Loucy (cell line): ENCODE measurements at regions not wholly inside any gene's neighbourhood (a gene's known extent, or its start where the extent isn't known, plus 50 kb on each side); places are given as distances from the start of the nearest gene placed in this dataset.
"Not testable (repeated sequence)": the region's sequence is repeated elsewhere in the genome, so short reads cannot be mapped to it uniquely, and the experiment has no call there.

Experiments
- H2AFZ ChIP-seq: fragments of 200-600 bp; sonication (generic); 2 replicates; pipeline ENCODE4 v1.6.0; 2016; ENCODE audit warnings: antibody characterized with exemption, mild to moderate bottlenecking, low read length, moderate library complexity
- H3F3A ChIP-seq: fragments of 200-600 bp; 2 replicates; pipeline ENCODE4 v1.6.0; 2016; ENCODE audit warnings: antibody characterized with exemption, low read depth, mild to moderate bottlenecking
- H3K27me3 ChIP-seq: fragments of 200-600 bp; sonication (generic); 2 replicates; pipeline ENCODE4 v1.6.1; 2014; ENCODE audit warnings: low read length, mild to moderate bottlenecking; ENCODE audit not compliant: insufficient read depth, poor library complexity, severe bottlenecking
- H3K36me3 ChIP-seq: fragments of 200-600 bp; sonication (generic); 2 replicates; pipeline ENCODE4 v1.6.1; 2016; ENCODE audit warnings: low read length; ENCODE audit not compliant: insufficient read depth
- H3K4me1 ChIP-seq: fragments of 200-600 bp; sonication (generic); 2 replicates; pipeline ENCODE4 v1.5.1; 2014; ENCODE audit warnings: low read length, mild to moderate bottlenecking; ENCODE audit not compliant: insufficient read depth, poor library complexity, severe bottlenecking
- H3K4me2 ChIP-seq: fragments of 200-600 bp; sonication (generic); 2 replicates; pipeline ENCODE4 v1.6.0; 2014; ENCODE audit warnings: antibody characterized with exemption, low read length, low read depth, mild to moderate bottlenecking; ENCODE audit not compliant: poor library complexity, severe bottlenecking
- H3K4me3 ChIP-seq: fragments of 200-600 bp; sonication (generic); 2 replicates; pipeline ENCODE4 v1.5.1; 2014; ENCODE audit warnings: low read length, mild to moderate bottlenecking, mixed read lengths; ENCODE audit not compliant: poor library complexity, severe bottlenecking
- H3K79me2 ChIP-seq: fragments of 200-600 bp; sonication (generic); 2 replicates; pipeline ENCODE4 v1.6.1; 2014; ENCODE audit warnings: low read length; ENCODE audit not compliant: insufficient read depth
- H3K9ac ChIP-seq: fragments of 200-600 bp; sonication (generic); 2 replicates; pipeline ENCODE4 v1.6.0; 2014; ENCODE audit warnings: mild to moderate bottlenecking, low read depth, low read length, moderate library complexity; ENCODE audit not compliant: poor library complexity, severe bottlenecking
- H3K9me2 ChIP-seq: fragments of 200-600 bp; sonication (generic); replicated peaks from 2 replicates; pipeline ENCODE4 v1.6.1; 2016; ENCODE audit warnings: low read depth, low read length, mixed read lengths
- H3K9me3 ChIP-seq: fragments of 200-600 bp; sonication (generic); 2 replicates; pipeline ENCODE4 v1.6.1; 2014; ENCODE audit warnings: mild to moderate bottlenecking, antibody characterized with exemption, low read length, low read depth; ENCODE audit not compliant: insufficient read depth
- H4K20me1 ChIP-seq: fragments of 200-600 bp; sonication (generic); 2 replicates; pipeline ENCODE4 v1.6.0; 2014; ENCODE audit warnings: antibody characterized with exemption, low read length, mild to moderate bottlenecking; ENCODE audit not compliant: insufficient read depth, poor library complexity, severe bottlenecking
- EZH2phosphoT487 ChIP-seq: fragments of 200-600 bp; IDR thresholded peaks from 2 replicates; pipeline ENCODE4 v1.6.1; 2018; ENCODE audit warnings: antibody characterized with exemption, mild to moderate bottlenecking, moderate library complexity, borderline replicate concordance
- TF ChIP-seq, protein P1 (sequence below): fragments of 200-600 bp; sonication (generic); conservative IDR thresholded peaks from 2 replicates; pipeline ENCODE4 v1.5.1; 2014; ENCODE audit warnings: mild to moderate bottlenecking, antibody characterized with exemption, low read length

DNA sequence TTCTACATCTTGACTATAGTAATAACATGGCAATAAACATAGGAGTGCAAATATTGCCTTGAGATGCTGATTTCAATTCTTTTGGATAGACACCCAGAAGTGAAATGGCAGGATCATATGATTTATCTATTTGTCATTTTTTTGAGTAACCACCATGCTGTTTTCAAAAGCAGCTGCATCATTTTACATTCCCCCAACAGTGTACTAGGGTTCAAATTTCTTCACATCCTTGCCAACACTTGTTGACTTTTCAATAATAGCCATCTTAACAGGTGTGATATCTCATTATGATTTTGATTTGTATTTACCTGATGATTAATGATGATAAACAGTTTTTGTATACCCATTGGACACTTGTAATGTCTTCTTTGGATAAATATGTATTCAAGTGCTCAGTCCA lies 90.8 kb downstream of the STRADB start:
- no peaks in the 10 kb centered on the region for H3F3A ChIP-seq
- H3K79me2 ChIP-seq, result no peaks in the 10 kb centered on the region
- no peak overlapping the region for H2AFZ ChIP-seq
- TF ChIP-seq, protein P1, sequence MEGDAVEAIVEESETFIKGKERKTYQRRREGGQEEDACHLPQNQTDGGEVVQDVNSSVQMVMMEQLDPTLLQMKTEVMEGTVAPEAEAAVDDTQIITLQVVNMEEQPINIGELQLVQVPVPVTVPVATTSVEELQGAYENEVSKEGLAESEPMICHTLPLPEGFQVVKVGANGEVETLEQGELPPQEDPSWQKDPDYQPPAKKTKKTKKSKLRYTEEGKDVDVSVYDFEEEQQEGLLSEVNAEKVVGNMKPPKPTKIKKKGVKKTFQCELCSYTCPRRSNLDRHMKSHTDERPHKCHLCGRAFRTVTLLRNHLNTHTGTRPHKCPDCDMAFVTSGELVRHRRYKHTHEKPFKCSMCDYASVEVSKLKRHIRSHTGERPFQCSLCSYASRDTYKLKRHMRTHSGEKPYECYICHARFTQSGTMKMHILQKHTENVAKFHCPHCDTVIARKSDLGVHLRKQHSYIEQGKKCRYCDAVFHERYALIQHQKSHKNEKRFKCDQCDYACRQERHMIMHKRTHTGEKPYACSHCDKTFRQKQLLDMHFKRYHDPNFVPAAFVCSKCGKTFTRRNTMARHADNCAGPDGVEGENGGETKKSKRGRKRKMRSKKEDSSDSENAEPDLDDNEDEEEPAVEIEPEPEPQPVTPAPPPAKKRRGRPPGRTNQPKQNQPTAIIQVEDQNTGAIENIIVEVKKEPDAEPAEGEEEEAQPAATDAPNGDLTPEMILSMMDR, result no peak
- TF ChIP-seq EZH2phosphoT487, result no peak
- no peaks in the 10 kb centered on the region for H3K9me3 ChIP-seq
- no peaks in the 10 kb centered on the region for H3K27me3 ChIP-seq
- H4K20me1 ChIP-seq, result no peaks in the 10 kb centered on the region
- H3K9me2 ChIP-seq, result no peaks in the 10 kb centered on the region
- no peak overlapping the region for H3K4me3 ChIP-seq
- H3K36me3 ChIP-seq, result no peaks in the 10 kb centered on the region
- no peak overlapping the region for H3K9ac ChIP-seq
- H3K4me2 ChIP-seq, result no peak overlapping the region
- peaks cover 8% of the 10 kb centered on the region for H3K4me1 ChIP-seq

DNA sequence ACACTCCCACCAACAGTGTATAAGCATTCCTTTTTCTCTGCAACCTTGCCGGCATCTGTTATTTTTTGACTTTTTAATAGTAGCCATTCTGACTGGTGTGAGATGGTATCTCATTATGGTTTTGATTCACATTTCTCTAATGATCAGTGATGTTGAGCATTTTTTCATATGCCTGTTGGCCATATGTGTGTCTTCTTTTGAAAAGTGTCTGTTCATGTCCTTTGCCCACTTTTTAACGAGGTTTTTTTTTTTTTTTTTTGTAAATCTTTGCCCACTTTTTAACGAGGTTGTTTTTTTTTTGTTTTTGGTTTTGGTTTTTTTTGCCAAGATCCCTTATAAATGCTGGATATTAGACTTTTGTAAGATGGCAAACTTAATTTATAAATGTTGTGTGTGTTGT lies 87.7 kb downstream of the STRADB start:
- not testable (repeated sequence) for H2AFZ ChIP-seq, H3K36me3 ChIP-seq, H4K20me1 ChIP-seq, H3K9me3 ChIP-seq, H3K4me2 ChIP-seq, H3K9me2 ChIP-seq, H3K4me3 ChIP-seq, H3K4me1 ChIP-seq, H3K9ac ChIP-seq, H3K27me3 ChIP-seq, H3K79me2 ChIP-seq, H3F3A ChIP-seq

DNA sequence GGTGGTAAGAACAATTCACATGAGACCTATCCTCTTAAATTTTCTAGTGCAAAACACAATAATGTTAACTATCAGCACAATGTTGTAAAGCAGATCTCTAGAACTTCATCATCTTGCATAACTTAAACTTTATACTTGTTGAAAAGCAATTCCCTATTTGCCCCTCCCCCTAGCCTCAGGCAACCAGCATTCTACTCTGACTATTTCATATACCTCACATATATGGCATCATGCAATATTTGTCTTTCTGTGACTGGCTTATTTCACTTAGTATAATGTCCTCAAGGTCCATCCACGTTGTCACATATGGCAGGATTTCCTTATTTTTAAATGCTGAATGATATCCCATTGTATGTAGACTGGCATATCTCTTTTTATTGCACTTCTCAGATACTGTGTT lies 86.5 kb downstream of the STRADB start:
- H2AFZ ChIP-seq, result no peak overlapping the region

DNA sequence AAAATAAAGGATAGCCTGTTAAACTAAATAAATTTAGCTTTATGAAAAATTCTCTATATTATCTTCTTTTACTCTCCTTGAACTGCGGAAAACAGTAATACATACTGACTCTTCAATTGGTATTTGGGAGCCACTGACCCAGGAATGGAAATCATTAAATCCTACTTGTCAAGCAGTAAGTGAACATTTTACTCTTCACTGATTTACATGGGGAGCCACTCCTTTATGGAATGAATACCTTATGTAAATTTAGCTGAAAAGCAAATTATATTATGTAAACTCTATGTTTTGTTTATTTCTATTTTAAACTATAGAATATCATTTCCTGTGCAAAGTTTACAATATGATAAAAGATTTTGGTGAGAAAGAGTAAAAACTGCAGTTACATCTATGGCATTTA lies 85.2 kb downstream of the STRADB start:
- H3K9ac ChIP-seq, result no peak overlapping the region
- H3K4me2 ChIP-seq, result no peak overlapping the region
- no peaks in the 10 kb centered on the region for H3F3A ChIP-seq
- H3K9me2 ChIP-seq, result no peaks in the 10 kb centered on the region
- no peaks in the 10 kb centered on the region for H3K4me1 ChIP-seq
- H3K79me2 ChIP-seq, result no peaks in the 10 kb centered on the region
- no peaks in the 10 kb centered on the region for H3K27me3 ChIP-seq
- no peaks in the 10 kb centered on the region; the same call in 1 of the 2 replicates for H3K9me3 ChIP-seq
- H3K4me3 ChIP-seq, result no peak overlapping the region
- no peaks in the 10 kb centered on the region for H4K20me1 ChIP-seq
- H2AFZ ChIP-seq, result no peak overlapping the region
- no peaks in the 10 kb centered on the region for H3K36me3 ChIP-seq
- TF ChIP-seq, protein P1, result no peak
- no peak for TF ChIP-seq EZH2phosphoT487

More for the DNA sequence above, 86.5 kb downstream of the STRADB start:
- Histone ChIP-seq H3F3A (no peaks in the 10 kb centered on the region), H3K9me2 (no peaks in the 10 kb centered on the region), H4K20me1 (no peaks in the 10 kb centered on the region), H3K27me3 (no peaks in the 10 kb centered on the region), H3K79me2 (no peaks in the 10 kb centered on the region), H3K4me2 (no peak overlapping the region), H3K9me3 (no peaks in the 10 kb centered on the region; the same call in 1 of the 2 replicates), H3K4me1 (no peaks in the 10 kb centered on the region), H3K9ac (no peak overlapping the region), H3K36me3 (no peaks in the 10 kb centered on the region), H3K4me3 (no peak overlapping the region)
- TF ChIP-seq EZH2phosphoT487, result no peak
